Left forelimb (tissue), 1 donor: ENCODE measurements at regions not wholly inside any gene's neighbourhood (a gene's known extent, or its start where the extent isn't known, plus 50 kb on each side); places are given as distances from the start of the nearest gene placed in this dataset.

Source experiments
- DNase-seq: peaks from one replicate; pipeline ENCODE4 v3.0.0-alpha.2; 2018; ENCODE audit warnings: low spot score

DNA sequence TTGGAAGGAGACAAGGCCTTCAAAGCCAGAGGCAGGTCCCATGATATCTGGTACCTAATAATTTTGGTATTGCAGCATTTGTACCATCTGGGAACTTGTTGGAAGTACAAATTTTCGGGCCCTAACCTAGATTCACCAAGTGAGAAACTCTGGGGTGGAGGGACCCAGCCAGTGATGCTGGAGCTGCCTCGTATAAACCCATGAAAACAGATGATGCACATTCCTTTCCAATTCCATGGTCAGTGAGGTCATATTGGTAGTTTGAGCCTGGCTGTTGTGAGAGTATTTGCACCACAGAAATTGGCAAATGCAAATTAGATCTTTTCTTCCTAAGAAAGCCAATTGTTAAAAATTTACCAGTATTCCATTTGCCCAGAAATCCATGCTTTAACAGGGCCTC is 269.6 kb upstream of the PLXNA2 start:
- DNase-seq: no peak

DNA sequence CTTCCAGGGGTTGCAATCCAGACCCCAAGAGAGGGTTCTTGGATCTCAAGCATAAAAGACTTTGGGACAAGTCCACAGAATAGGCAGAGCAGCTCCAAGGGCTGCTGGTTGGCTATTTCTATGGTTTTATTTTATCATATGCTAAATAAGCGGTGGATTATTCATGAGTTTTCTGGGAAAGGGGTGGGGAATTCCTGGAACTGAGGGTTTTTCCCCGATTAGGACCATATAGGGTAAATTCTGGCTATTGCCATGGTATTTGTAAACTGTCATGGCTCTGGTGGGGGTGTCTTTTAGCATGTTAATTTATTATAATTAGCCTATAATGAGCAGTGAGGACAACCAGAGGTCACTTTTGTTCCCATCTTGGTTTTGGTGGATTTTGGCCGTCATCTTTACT is 270.9 kb upstream of the PLXNA2 start:
- no peak for DNase-seq

DNA sequence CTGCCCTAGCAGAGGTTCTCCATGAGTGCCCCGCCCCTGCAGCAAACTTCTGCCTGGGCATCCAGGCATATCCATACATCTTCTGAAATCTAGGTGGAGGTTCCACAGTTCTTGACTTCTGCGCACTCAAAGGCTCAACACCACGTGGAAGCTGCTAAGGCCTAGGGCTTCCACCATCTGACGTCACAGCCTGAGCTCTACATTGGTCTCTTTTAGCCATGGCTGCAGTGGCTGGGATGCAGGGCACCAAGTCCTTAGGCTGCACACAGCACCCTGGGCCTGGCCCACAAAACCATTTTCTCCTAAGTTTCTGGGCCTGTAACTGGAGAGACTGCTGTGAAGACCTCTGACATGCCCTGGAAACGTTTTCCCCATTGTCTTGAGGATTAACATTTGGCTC is 272.6 kb upstream of the PLXNA2 start:
- no peak for DNase-seq

DNA sequence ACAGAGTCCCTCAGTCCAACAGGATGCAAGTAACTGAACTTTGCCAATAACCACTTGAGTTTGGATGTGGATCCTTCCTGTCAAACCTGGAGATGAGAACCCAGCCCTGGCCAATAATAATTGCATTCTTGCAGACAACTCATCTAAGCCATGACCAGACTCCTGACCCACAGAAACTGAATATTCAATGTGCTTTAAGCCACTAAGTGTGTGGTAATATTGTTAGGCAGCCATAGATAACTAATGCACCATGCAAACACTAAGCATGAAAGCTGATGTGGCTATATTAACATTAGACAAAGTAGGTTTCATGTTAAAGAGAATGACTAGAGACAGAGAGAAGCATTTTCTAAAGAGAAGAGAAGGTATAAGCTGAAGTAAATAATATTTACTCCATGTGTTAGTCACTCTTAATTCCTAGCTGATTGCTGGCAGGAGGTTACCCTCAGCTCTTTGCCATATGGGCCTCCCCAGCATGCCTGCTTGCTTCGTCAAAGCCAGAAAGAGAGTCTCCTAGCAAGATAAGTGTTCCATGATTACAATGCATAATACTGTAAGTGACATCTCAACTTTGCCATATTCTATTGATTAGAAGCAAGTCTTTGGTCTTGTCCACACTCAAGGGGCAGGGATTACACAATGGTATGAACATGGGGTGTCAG is 276.4 kb upstream of the PLXNA2 start:
- DNase-seq: no peak

DNA sequence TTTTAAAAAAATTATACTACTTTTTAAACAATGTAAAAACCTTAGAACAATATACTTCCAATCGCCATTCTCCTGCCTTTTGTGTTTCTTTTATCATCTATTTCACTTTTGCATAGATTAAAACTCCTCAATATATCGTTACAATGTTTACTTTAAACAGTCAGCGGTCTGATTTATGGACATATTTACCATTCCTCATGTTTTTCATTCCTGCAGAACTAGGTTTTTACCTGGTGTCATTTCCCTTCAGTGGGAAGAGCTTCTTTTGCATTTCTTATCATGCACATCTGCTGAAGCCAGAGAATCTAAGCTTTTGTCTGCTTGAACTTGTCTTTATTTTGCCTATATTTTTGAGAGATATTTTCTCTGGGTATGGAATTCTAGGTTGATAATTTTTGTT is 277.4 kb upstream of the PLXNA2 start:
- no peak for DNase-seq

DNA sequence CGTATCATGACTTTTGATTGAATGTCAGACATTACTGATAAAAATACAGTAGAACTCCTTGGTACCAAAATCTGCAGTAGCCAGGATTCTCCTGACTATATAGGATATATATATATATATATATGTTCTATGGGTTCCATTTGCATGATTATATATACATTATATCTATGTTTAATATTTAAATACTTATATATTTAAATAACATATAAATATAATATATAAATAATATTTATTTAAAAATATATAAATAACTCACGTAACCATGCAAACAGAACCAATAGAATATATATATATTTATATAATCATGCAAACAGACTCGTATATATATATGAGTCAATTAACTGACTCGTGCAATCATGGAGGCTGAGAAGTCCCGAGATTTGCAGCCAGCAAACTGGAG is 278.8 kb upstream of the PLXNA2 start:
- no peak for DNase-seq

DNA sequence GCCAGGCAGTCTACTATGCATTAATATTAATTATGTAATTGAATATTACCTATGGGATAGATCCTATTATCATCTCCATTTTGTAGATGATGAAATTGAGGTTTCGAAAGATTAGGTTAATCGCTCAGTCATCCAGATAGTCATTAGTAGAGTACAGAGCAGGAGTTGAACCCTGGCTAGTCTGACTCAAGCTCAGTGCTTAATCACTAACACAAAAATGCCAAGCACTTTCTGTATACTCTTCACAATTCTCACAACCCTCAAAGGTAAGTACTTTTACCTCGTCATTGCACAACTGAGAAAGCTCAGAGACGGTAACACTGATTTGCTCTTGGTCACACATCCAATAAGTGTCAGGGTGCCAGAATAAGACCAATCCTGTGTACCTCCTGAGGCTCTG is 280.2 kb upstream of the PLXNA2 start:
- DNase-seq: no peak

DNA sequence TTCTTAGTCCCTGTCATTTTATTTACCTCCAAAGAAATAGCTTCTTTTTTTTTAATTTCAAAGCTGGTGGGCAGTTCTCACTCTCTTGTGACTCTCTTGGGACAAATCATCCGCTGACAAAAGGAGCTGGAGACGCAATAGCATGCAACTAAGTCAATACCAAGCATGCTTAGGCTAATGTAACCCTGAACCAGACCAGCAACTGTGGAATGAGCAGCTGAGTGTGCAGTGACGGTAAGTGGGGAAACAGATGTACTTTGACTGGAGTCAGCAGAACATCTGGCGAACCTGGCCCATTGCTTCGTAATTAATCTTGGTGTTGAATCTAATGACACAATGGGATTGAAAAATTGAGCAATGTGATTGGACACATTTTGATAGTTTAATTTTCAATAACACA is 280.7 kb upstream of the PLXNA2 start:
- DNase-seq: no peak

DNA sequence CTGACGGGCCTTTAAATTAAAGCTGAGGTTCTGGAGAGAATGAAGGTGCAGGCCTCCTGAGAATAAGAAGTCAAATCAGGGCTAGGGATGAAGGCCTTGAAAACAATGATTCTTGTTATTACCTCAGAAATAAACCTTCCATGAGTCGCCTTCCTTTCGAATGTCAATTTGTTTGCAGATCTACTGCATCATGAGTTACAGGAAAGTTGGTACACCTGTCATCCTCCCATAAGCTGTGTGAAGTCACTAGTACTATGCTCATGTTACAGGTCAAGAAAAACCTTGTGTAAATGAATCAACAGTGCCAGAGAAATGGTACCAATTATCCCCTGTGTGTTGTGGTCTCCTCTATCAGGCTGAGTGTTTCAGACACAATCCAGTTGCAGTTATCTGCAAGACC is 281.2 kb upstream of the PLXNA2 start:
- no peak for DNase-seq

DNA sequence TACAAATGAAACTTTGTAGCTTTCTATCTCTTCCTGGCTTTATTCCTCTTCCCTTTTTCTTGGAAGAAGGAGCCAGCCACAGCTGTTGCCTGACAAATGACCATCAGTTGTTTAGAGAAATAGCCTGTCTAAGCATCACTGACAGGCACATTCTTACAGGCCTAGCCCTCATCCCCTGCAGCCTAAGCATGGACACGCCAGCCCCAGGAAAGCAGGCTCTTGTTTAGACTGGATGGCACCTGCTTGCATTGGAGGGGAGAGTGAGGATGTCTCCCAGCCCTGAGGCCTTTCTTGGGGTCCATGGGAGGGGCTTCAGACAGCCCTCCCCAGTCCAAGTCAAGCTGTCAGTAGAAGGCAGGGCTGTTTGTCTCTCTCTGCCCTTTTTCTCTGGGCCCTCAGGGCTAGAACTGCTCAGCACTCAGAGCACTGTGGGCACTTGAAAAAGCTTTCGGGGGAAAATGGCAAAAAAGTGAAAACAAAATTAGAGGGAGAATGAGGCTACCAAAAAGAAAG is 282.5 kb upstream of the PLXNA2 start:
- DNase-seq: no peak

DNA sequence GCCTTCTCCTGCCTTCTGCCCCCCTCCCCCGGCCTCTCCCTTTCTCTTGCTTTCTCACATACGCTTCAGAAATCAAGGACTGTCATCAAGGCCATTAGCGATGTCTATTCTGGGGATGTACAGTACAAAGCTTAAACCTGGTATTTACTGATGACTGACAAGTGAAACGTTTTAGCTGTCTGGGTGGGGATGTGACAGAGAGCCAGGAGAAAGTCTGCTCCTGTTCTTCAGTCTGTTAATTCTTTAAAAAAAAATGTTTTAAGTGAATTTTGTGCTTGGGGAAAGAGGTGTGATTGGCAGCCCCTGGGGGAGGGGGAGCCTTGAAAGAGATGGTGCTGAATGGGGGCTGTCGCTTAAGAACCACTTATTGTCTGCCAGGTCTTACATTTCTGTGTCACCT is 283.0 kb upstream of the PLXNA2 start:
- DNase-seq: no peak

DNA sequence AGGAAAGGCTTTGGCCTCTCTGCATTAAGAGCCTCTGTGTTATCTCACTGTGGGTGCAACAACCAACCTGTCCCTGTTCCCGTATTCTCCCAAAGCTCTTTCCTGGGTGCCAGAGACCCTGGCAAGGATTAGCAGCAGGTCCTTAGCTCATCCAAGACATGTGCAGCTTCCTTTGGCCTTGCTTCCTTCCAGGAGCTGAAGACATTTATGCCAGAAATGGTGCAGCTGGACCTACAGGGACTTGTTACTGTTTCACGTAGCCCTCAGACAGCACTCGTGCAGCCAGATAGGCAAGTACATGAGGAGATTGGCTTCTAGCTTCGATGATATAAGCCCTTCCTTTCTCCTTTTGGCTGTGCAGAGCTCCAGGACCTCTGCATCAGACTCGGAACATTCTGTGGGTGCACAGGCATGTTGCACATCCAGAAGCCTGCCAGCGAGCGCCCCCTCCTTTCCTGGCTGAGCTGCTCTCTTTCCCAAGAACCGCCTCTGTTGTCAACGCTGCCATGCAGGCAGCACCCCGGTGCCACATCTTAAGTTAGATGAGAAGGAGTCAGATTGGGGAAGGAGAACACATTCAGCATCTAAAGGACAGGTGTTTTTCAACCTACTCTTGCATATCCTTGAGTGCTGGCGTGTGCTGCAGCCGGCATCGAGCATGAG is 284.5 kb upstream of the PLXNA2 start:
- DNase-seq: no peak

DNA sequence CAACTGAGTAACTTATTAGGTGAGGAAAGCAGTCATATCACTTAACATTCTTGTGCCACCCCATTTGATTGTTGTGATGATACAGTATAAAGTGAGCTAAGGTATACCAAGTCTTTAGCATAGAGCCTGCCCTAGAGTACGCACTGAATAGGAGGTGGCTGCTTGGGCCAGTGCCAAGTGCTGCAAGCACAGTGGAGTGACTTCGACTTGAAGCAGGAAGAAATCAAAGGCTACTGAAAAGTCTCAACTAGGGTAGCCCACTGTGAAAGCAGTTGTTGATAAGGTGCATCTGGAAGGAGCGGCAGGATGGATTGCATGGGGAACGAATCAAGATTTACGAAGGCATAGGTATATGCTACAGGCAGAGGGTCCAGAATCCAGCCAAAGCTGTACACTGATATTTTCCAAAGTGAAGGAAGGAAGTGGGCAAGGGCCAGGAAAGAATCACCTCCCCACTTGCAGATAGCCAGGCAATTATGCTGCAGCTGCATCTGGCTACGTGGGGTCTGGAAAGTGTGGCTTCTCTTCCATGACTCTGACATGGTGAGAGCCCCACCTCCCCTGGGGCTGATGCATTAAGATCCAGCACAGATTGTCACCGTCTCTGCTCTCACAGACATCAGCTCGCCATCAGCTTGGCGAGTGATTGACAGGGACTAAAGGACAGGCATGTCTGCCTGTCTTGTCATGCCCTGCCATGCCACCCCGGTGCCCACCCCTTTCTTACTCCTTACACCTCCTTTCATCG is 287.0 kb upstream of the PLXNA2 start:
- no peak for DNase-seq

DNA sequence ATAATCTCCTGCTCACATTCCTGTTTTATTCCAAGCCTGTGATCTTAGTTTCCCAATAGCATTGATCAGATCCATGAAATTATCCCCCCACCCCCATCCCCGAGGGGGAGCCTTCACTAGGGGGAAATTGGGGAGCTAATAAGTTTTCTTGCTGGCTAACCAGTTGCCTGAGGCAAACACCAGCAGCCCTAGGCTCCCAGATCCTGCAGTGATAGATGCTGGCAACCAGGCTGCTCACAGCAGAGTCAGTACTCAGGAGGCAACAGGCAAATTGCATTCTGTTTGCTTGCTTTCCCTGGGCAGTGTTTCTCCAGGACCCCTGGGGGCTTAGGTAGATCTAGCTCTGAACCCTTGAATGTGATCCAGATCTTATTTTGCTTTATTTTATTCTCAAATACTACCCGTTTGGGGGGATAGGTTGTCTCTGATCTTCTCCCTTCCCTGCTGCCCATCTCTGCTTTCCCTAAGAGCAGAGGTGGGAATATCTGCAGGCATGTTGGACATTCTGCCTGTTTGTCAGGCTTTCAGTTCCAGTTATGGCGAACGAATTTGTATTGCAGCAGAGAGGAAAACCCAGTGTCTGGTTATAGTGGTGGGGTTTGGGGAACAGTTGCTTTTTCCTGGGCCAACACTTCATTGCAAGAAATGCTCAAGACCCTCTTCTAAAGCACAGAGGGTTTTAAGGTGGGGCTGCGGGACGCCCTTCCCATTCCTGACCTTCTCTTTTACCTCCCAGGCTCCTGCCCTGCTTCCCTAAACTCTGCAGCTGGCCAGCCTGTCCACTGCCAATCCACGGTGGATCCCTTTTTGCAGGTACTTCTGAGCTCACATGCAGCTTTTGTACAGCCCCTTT is 289.8 kb upstream of the PLXNA2 start:
- no peak for DNase-seq

DNA sequence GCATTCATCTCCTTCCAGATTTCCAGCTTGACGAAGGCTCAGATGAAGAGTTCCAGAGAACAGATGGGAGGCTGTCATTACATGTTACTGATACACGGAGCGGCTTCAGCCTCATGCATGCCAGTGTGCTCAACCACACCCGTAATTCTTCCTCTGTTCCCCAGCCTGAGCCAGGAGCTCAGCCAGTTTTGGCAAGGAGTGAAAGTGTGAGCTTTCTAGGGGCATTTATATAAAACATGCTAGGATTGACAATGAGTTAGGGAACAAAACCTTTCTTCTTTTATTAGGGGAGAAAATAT is 290.4 kb upstream of the PLXNA2 start:
- no peak for DNase-seq

DNA sequence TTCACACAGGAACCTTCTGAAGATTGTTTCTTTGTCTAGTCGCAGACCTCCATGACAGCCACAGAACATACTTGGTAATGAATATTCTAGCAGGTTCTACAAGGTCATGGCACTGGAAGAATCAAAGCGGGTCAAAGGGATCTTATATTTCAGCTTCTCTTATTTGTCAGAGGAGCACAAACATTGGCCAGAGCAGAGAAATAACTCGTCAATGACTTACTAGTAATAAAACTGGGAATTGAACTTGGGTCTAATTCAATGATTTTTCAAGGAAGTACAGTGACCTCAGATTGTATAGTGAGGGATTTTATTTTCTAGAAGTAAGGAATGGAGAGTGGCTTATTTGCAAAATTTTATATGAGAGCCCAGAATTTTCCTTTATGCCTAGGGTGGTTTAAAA is 290.8 kb upstream of the PLXNA2 start:
- no peak for DNase-seq

DNA sequence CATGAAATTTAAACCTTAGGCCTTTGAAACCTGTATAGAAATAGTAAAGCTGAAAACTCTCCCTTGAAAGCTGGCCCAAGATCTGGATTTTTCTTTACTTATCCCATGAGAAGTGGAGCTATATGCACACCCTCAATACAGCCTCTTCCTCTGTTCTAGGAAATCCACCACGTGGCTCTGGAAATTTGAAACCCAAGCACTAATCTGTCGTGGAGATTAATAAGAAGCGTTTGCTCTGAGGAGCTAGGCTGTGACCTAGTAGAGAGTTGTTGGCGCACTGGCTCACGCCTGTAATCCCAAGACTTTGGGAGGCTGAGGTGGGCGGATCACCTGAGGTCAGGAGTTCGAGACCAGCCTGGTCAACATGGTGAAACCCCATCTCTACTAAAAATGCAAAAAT is 291.3 kb upstream of the PLXNA2 start:
- no peak for DNase-seq

DNA sequence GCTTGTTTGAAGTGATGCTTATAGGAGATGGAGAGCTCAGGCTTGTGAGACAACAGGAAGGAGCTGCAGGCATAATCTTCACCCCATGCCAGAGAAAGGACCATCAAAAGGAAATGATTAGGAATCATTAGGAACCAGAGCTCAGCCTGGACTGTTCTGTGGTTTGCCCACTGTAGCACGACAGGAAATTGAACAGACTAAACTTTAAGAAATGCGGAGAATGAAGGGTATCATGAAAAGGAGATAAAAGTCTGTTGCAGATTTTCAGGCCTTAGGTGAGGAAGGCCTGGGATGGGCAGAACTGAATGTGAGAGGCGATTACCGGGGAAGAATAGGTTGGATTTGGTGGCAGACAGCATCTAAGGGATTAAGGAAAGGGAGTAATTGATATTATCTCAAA is 292.0 kb upstream of the PLXNA2 start:
- no peak for DNase-seq

DNA sequence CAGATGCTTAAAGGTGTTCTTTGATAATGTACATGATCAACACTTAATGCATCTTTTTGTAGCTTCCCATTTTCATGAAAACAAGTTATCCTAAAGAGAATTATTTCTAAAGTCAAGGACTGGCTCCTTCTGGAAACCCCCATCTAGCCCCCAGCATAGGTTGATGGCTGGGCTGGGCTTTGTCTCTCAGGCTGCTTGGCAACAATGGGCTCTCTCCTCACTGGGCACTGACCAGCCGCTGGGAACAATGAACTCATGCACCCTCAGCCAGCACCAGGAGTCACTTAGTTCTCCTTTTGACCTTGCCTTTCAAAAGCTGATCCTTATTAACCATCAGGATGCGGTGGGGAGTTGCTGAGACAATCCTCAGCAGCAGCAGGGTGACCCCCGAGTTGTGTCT is 293.0 kb upstream of the PLXNA2 start:
- DNase-seq: no peak

DNA sequence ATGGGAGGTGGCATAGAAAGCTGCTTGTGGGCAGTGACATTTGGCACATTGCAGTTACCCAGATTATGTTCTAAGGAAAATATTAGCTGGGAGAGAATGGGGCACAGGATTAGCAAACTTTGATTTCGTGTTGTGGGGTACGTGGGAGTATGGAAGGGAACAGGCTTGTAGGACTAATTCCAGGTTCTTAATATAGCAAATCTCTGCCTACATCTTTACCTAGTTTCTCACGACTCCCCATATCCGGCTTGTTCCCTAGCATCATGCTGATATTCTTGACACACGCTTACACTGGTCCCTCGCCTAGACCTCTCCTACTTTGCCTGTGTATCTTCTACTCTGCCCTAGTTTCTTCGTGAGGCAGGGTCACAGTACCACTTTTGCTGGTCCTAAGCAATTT is 293.9 kb upstream of the PLXNA2 start:
- DNase-seq: no peak

DNA sequence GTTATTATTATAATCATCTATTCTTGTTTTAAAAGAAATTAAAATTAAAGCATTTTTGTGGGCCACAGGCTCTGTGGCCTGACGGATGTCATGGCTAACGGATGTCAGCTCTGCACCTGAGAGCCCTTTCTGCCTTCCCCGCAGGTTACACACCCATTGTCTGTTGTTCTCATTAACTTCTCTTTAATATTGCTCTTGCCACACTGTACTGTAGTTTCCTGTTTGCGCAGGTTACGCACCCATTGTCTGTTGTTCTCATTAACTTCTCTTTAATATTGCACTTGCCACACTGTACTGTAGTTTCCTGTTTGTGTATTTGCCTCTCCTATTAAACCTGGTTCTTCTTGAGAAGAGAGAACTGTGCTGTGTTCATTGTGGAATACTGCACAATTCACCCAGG is 294.4 kb upstream of the PLXNA2 start:
- no peak for DNase-seq

DNA sequence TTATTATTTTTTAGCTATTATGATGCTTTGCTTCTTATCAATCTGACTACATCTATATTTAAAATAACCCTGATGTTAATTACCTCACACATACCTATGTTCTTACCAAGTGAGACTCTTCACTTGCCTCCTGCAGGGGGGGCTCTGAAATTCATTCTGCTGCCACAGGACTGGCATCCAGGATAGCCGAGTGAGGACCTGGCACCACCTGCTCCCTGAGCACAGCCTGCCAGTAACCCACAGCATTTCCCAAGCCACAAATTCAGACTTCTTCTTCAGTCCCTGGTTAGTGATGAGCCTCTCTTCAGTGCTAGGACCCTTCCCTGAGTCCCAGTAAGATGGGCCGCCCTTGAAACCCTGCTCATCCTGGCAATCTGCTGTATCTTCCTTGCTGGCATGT is 296.5 kb upstream of the PLXNA2 start:
- no peak for DNase-seq
